AG10803 (cell line): ENCODE measurements at regions not wholly inside any gene's neighbourhood (a gene's known extent, or its start where the extent isn't known, plus 50 kb on each side); places are given as distances from the start of the nearest gene placed in this dataset.

Source experiments
- DNase-seq: peaks from one replicate; pipeline ENCODE4 v3.0.0; 2010; ENCODE audit warnings: low read depth
- H3K4me3 ChIP-seq: 2 replicates; pipeline ENCODE4 v1.5.1; 2011; ENCODE audit warnings: mild to moderate bottlenecking, low read length, control low read depth
- TF ChIP-seq, protein P1 (sequence below): conservative IDR thresholded peaks from 2 replicates; pipeline ENCODE4 v1.5.1; 2011; ENCODE audit warnings: mild to moderate bottlenecking, low read length, control low read depth, inconsistent platforms

- peak; percentile 44 for DNase-seq
- TF ChIP-seq, protein P1, sequence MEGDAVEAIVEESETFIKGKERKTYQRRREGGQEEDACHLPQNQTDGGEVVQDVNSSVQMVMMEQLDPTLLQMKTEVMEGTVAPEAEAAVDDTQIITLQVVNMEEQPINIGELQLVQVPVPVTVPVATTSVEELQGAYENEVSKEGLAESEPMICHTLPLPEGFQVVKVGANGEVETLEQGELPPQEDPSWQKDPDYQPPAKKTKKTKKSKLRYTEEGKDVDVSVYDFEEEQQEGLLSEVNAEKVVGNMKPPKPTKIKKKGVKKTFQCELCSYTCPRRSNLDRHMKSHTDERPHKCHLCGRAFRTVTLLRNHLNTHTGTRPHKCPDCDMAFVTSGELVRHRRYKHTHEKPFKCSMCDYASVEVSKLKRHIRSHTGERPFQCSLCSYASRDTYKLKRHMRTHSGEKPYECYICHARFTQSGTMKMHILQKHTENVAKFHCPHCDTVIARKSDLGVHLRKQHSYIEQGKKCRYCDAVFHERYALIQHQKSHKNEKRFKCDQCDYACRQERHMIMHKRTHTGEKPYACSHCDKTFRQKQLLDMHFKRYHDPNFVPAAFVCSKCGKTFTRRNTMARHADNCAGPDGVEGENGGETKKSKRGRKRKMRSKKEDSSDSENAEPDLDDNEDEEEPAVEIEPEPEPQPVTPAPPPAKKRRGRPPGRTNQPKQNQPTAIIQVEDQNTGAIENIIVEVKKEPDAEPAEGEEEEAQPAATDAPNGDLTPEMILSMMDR, result no peak
- no peak overlapping the region for H3K4me3 ChIP-seq
These were observed 210.6 kb upstream of the KCNJ16 start for GRCh38 chr17:69864462-69864861.

DNA sequence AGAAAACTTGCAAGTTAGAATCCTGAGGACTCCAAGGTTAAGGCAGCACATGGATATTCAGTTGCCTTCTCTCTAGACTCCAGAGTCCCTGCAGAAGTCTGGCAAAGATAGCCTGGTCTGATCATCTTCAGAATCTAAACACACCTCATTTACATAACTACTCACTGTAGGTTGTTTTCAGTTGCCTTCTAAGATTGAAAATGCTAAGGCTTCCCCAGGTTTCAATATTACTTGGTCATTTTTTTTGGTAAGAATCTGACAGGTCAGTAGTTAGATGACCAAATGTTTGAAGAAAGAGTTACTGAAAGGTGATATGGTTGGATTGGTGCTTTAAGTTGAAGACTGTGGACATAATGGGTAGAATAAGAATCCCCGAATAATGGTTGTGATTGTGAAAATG lies 205.4 kb upstream of the KCNJ16 start:
- H3K4me3 ChIP-seq, result no peak overlapping the region
- DNase-seq, result no peak
- TF ChIP-seq, protein P1, result no peak

- TF ChIP-seq, protein P1, result no peak
- H3K4me3 ChIP-seq, result no peak overlapping the region
- DNase-seq, result peak; percentile 68
These were observed 204.9 kb upstream of the KCNJ16 start for GRCh38 chr17:69870091-69870530.

DNA sequence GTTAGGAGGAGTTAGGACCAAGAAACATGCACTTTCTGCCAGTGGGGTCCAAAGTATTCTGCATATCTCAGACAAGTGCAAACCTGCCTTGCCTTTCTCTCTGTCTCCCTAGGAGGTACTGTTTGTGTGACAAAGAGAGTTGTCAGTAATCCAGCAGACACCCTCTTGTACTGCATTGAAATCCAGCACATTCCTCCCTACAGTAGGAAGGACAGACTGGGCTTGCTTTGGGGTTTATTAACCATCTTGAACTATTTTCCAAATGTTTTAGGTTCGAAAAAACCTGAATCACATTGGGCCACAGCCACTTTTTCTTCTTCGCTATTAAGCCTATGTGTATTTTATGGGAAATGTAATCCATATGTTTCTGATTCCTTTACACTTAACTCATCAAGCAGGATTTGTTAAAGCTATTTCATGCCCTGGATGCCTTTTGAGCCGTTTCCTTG lies 204.2 kb upstream of the KCNJ16 start:
- TF ChIP-seq, protein P1, result 0 out of 2 replicates have a peak, but pooled peaks have one; percentile 8
- peak; percentile 92 for DNase-seq

GRCh38 chr17:69871318-69871717 lies 203.7 kb upstream of the KCNJ16 start:
- TF ChIP-seq, protein P1, result no peak
- no peak for DNase-seq
- H3K4me3 ChIP-seq, result no peak overlapping the region

More for the DNA sequence above, 204.2 kb upstream of the KCNJ16 start:
- H3K4me3 ChIP-seq, result no peak overlapping the region

GRCh38 chr17:69872675-69873262 lies 202.3 kb upstream of the KCNJ16 start:
- DNase-seq, result no peak
- no peak overlapping the region for H3K4me3 ChIP-seq
- TF ChIP-seq, protein P1, result no peak

GRCh38 chr17:69874175-69874670 lies 200.8 kb upstream of the KCNJ16 start:
- H3K4me3 ChIP-seq, result no peak overlapping the region
- DNase-seq, result peak; percentile 83
- TF ChIP-seq, protein P1, result no peak
